ENCODE measurements at regions not wholly inside any gene's neighbourhood (a gene's known extent, or its start where the extent isn't known, plus 50 kb on each side); places are given as distances from the start of the nearest gene placed in this dataset.

DNA sequence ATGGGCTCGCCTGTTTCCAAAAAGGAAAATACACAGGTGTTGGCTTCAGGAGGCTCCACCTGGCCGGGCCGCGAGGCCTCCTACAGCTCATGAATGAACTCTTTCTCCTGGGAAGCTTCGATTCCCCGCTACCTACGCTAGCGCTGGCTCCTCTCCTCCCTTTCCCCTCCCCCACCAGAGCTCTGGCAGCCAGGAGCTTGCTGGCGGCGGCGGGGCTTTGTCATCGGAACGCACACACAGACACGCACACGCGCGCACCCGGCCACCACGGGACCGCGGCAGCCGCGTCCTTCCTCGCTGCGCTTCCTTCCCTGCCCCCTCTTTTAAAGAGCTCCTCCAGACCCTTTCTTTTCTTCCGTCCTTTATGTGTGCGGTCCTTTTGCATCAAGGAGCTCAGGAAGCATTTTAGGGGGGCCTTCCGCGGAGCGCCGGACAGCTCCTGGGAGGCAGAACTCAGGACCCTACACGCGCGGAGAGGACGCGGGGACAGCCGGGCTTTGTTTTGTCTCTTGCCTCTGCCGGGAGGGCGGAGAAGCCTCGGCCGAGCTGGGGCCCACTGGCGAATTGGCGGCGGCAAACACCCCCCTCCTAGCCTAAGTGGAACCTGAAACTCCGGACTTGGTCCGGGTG, 70.2 kb upstream of the BCOR start:
- DNase-seq (ENCODE audit: low read depth), result no peak

GRCh38 chrX:40167233-40167849, 69.6 kb upstream of the BCOR start:
- no peak for DNase-seq (ENCODE audit: low read depth)

DNA sequence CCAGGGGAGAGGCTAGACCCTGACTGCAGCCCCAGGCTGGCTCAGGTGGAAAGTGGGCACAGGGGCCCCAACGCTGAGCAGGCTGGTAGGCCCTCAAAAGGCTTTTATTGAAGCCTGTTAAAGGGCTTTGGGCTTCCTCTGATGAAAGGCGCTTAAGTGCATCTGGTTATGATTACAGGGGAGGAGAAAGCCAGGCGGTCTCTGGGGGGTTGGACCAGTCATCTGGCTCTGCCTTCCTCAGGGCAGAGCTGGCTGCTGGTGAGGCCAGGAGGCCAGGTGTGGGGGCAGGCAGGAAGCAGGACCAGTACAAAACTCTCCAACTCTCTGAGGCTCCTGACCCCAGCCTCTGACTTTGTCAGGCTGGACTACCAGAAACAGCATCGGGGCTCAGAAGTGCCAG, 68.8 kb upstream of the BCOR start:
- DNase-seq (ENCODE audit: low read depth), result no peak

DNA sequence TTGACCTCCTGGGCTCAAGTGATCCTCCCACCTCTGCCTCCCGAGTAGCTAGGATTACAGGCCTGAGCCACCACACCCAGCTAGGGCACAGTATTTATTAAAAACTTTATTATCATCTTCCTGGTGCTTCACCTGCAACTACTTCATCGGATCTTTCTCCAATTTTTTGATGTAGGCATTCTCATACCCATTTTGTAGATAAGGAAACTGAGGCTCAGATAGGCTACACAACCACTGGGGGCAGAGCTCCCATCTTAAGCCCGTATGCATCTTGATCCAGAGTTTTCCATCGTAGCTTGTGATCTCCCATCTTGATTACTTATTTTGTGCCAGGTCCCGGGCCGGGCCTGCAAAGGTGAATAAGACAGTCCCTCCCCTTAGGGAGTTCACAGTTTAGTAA, 68.1 kb upstream of the BCOR start:
- no peak for DNase-seq (ENCODE audit: low read depth)

- no peak for DNase-seq (ENCODE audit: low read depth)
These were observed 67.4 kb upstream of the BCOR start for GRCh38 chrX:40165206-40165605.

DNA sequence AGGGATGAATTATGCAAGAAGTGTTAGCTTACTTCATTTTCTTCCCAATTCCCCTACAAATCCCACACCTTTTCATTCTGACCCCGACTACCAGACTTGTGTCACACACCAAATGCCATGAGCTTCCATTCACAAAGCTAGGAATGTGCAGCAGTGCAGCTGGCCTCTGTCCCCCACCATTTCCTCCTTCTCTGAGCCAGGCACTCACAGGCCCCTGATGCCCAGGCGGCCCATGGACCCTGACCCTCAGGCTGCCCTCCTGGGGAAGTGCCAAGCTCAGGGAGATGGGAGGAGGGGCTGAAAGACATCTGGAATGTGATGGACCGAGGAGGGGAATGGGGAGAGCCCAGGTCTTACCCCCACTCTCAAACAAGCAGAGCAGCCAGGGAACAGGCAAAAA, 67.0 kb upstream of the BCOR start:
- DNase-seq (ENCODE audit: low read depth), result no peak

DNA sequence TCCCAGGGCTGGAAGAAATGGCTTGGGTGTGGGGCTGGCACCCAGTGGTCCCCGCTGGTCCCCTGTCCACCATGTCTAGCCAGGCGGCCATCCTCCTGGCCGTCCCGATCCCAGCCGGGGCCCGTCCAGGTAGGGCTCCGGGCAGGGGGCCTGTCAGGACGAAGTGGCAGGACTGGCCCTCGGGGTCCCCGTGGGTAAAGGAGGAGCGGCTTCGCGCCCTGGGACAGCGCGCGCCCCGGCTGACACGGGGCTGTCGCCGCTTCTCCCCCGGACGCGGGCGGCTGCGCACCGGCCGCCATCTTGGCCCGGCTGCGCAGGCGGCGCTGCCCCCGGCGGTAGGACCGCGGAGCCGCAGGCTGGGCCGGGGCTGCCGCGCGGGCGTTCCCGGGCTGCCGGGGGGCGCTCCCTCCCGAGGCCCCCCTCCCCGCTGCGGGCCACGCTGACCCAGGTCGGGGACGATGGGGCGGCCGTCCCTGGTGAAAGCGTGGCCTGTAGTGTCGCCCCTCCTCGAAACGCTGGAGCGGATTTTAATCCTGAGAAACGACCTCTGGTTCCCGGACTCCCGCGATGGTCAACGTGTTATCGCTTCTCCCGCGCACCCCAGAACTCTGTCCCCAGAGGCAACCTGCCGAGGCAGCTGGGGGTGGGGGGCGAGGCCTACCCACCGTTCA, 60.4 kb upstream of the BCOR start:
- no peak for DNase-seq (ENCODE audit: low read depth)

DNA sequence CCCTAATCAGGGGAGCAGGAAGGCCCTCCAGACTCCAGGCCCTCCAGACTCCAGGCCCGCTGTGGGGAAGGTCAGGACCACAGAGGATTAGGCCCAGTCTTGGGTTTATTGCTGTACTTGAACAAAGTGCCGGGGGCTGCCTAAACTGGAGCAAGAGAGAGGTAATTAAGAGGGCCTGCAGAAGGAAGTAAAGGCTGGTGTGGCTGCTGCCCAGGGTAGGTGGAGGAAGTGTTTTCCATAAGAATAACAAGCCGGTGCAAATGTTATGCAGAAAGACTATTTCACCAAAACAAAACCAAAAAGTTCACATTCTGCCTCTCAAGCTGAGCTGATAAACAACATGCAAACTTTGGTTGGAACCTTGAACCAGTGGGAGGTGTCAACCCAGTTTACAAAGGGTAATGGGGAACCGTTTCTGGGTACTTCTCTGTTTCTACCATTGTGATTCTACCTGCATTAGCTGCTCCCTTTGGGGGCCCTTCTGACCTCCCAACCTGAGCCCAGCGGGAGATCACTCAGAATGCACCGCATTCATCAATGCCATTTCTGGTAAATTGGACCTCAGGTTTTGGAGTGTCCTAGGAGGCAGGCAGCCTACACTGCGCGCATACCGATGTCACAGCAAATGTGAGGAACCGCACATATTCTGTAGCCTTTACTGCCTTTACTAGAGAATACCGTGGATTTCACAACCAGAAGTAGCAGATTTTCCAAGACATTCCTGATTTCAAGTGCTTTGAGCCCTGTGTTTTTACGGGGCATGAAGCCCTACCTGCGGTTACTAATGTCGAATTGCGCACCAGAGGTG, 59.7 kb upstream of the BCOR start:
- DNase-seq (ENCODE audit: low read depth), result no peak

GRCh38 chrX:40156470-40157227, 58.9 kb upstream of the BCOR start:
- DNase-seq (ENCODE audit: low read depth), result no peak

- DNase-seq (ENCODE audit: low read depth), result no peak
These were observed 58.1 kb upstream of the BCOR start for GRCh38 chrX:40155589-40156469.

- DNase-seq (ENCODE audit: low read depth), result no peak
These were observed 57.3 kb upstream of the BCOR start for GRCh38 chrX:40154853-40155588.

DNA sequence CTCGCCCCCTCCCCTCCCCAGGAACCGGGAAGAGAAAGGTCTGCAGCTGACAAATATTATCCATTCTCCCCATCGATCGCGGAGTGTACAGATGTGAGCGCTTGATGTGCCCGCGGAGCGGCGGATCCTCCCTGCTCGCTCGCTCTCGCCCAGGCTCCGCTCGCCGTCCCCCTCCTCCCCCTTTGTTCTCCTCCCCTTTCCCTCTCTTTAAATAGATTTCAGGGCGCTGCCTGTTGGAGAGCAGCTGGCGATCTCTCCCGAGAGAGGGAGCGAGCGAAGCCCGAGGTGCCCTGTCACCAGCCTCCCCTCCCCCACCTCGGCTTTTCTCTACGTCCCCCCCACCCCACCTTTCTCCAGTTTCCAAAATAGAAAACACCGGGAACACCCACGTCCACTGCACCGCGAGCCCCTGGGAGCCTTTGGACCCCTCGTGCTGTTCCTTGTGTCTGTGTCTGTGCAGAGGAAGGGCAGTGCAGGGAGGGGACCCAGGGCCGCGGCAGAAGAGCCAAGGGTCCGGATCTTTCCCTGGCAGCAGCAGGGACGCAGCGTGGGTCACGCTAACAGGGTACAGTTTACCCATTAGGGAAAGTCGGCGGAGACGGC, 56.6 kb upstream of the BCOR start:
- DNase-seq (ENCODE audit: low read depth), result no peak

- DNase-seq (ENCODE audit: low read depth), result no peak
These were observed 55.8 kb upstream of the BCOR start for GRCh38 chrX:40153345-40154249.

DNA sequence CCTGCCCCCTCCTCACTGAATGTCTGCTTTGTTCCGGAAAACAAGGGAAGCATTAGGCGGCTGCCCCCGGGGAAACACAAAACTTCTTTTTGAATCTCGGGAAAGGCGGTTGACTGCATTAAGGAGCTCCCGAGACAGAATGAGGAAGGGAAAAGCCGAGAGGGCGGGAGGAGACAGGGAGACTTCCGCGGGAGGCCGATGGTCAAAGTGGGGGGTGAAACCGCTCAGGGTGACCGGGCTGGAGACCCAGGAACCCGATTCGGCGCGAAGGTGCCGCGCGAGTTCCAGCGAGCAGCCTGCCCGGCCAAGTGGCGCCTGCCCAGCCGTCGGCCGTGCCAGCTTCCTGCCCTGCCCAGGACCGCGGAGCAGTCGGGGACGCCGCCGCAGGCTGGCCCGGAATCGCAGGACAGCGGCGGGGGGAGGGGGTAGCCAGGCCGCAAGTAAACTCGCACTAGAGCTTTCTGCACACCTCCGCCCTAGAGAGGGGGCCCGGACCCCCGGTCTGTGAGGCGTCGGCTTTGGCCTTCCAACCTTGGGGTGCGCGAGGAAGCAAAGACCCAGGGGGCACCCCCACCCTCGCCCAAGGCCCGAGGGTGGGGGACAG, 55.1 kb upstream of the BCOR start:
- DNase-seq (ENCODE audit: low read depth), result no peak

DNA sequence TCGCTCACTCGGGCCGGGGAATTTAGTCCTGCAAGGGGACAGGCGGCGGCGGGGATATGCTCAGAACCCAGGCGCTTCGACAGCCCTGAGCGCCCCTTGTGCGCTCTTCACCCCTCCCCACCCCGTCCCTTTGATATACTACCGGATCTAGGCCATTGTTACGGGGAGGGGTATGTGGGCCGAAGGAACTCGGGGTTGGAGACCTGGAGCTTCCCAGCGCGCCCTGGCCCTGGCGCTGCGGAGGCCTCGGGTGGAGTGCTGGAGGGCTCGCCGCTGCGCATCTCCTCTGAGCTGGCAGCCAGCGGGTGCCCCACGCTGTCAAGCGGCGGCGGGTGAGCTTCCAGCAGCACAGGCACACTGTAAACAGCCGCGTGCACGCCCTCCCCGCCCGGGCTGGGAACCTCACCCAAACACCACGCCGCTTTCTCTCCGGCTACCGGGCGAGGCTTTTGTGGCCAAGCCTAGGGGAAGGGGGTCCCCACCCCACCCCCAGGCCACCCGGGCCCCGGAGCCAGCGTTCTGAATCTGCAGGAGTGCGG, 54.5 kb upstream of the BCOR start:
- DNase-seq (ENCODE audit: low read depth), result no peak

- DNase-seq (ENCODE audit: low read depth), result no peak
These were observed 53.7 kb upstream of the BCOR start for GRCh38 chrX:40151211-40152172.

DNA sequence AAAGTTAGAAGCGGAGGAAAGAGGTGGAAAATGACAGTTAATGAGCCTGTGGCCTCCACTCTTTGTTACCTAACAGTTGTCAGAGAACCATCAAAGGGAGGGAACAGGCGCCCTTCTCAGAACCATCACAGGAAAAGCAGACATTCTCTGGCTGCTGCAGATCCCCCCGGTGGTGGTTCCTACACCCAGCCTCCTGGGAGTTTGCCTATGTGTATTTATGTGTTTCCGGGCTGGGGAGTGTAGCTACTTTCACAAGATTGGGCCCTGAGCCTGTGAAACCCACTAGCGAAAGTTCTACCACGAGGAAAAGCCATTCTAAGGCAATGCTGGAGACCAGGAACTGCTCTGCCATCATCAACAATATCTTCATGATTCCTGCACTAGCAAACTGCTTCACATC, 52.7 kb upstream of the BCOR start:
- DNase-seq (ENCODE audit: low read depth), result no peak

All from activated T-helper 9 cell treated with anti-CD3 and anti-CD28 coated beads, Interleukin-2, amount 50 U/mL, for 16 hours (primary cell).